Activated CD8-positive, alpha-beta memory T cell treated with anti-CD3 and anti-CD28 coated beads, Interleukin-2, amount 50 U/mL, for 48 hours (primary cell): ENCODE measurements at regions not wholly inside any gene's neighbourhood (a gene's known extent, or its start where the extent isn't known, plus 50 kb on each side); places are given as distances from the start of the nearest gene placed in this dataset.
"Not testable (repeated sequence)": the region's sequence is repeated elsewhere in the genome, so short reads cannot be mapped to it uniquely, and the experiment has no call there.

ENCODE experiments used
- DNase-seq: peaks from one replicate; pipeline ENCODE4 v3.0.0-alpha.2; 2020

GRCh38 chr7:52695973-52696595 lies 339.3 kb upstream of the POM121L12 start:
- no peak for DNase-seq

DNA sequence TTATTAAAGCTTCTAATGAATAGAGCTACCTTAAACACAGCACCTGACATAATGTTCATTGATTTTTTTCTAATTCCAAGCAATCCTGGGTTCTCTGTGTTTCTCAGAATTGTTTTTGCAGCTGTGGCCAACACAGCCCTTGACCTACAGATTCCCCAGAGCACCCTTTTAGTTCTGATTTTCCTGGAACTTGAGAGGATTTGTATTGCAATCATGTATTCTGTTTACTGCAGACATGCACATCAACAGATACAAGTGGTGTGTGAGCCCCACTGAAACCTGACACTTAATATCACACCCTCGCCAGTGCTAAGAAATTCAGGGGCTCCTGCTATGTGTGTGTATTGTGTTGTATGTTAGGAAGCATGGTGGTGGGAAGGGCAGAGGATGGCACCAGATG lies 344.2 kb upstream of the POM121L12 start:
- DNase-seq: no peak

DNA sequence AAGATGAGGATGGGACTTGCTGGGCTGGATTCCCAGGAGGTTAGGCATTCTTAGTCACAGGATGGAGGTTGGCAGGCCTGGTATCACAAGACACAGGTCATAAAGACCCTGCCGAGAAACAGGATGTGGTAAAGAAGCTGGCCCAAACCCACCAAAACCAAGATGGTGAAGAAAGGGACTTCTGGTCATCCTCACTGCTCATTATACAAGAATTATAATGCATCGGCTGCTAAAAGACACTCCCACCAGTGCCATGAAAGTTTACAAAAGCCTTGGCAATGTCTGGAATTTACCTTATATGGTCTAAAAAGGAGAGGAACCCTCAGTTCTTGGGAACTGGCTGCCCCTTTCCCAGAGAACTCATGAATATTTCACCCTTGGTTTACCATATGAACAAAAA lies 345.5 kb upstream of the POM121L12 start:
- no peak for DNase-seq

- no peak for DNase-seq
Measured at GRCh38 chr7:52685333-52685732, 350.1 kb upstream of the POM121L12 start.

GRCh38 chr7:52684388-52684787 lies 351.0 kb upstream of the POM121L12 start:
- no peak for DNase-seq

- no peak for DNase-seq
Measured at GRCh38 chr7:52682993-52683392, 352.4 kb upstream of the POM121L12 start.

- DNase-seq: no peak
Measured at GRCh38 chr7:52670608-52671225, 364.7 kb upstream of the POM121L12 start.

DNA sequence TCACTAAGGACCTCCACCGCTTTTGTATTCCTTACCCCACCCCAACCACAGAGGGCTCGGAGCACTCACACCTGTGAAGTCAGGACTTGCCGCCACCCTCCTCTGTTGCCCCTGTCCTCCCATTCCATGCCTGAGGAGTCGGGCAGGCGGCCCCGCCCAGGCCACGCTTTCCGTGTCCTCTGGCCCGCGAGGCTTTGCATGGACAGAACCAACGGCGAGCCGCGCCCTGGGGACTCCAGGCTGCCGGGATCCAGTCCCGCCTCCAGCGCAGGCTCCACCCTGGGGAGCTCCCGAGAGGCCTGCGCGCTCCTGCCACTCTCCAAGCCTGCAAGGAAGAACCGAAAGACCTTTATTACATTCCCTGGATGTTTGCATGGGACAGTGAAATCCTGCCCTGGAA lies 366.4 kb upstream of the POM121L12 start:
- DNase-seq: no peak

GRCh38 chr7:52668435-52668834 lies 367.0 kb upstream of the POM121L12 start:
- no peak for DNase-seq

GRCh38 chr7:52659178-52659577 lies 376.3 kb upstream of the POM121L12 start:
- no peak for DNase-seq

DNA sequence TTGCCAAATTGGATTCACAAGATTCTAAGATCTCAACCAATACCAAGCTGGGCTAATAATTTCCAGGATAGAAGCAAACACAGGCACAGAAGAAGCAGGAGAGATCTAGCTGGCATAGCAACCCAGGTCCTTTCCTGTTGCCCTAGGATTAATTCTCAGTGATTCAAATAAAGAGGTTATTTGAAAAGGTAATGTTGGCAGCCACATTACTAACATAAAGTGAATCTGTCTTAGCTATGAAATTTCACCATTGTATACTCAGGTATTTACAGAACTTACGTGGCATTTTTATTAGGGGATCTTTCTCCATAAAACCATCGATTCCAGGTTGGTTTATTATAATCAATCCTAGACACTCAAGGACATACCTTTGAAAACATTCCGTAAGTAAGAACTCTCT lies 379.3 kb upstream of the POM121L12 start:
- no peak for DNase-seq

DNA sequence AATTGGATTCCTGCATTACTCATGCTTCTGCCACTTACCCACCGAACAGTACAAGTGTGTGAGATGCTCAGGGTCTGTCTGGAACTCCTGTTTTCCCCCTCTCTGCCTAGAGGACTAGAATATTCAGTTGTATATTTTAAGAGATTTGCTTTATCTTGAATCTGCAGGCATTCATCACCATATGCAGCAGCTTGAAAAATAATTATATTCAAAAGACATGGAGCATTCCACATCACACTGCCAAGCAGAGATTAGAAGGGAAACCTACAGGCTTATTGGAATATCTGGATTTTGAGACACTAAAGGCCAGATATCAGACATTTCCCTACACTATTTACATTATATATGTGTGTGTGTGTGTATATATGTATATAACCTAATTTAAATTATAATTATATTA lies 382.8 kb upstream of the POM121L12 start:
- DNase-seq: no peak

DNA sequence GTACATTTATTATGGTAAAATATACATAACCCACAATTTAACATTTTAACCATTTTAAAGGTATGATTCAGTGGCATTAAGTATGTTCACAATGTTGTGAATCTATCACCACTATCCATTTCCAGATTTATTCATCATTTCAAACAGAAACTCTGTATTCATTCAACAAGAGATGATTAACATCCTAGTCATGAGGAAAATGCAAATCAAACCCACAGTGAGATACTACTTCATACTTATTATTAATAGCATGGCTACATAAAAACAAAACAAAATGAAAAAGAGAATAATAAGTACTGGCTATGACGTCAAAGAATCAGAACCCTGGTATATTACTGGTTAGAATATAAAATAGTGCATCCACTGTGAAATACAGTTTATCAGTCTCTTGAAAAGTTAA lies 386.6 kb upstream of the POM121L12 start:
- DNase-seq: no peak

DNA sequence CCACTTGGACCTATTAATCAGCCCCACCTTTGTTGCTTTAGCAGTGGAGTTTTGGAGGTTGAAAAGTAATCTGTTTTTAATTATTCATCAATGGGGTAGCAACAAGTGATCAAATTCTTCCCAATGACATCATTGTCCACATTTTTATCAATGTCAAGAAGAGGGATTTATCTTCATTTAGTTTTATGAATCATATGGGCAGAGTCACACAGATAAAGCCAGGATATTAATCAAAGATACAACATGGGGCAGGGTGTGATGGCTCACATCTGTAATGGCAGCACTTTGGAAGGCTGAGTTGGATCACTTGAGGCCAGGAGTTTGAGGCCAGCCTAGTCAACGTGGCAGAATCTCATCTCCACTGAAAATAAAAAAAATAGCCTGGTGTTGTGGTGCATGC lies 388.4 kb upstream of the POM121L12 start:
- no peak for DNase-seq

- DNase-seq: no peak
Measured at GRCh38 chr7:52639981-52640380, 395.5 kb upstream of the POM121L12 start.

DNA sequence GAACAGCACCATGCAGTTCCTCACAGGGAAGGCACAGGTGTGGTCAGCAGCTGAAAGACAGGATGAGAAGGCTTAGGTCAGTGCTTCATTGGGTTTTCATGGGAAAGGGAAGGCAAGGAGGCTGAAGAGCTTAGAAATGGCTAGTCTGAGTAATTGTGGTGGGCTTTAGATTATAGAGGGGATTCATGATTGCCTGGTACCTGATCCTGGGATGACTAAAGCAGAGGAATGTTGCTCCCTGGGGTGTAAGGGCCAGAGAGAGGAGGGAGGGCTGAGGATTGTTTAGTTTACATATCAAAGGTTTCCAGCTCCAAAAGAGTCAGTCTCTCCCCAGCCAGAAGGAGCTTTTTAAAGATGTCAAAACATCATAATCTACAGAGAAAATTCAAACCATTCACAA lies 396.3 kb upstream of the POM121L12 start:
- DNase-seq: no peak

- no peak for DNase-seq
Measured at GRCh38 chr7:52635021-52635420, 400.4 kb upstream of the POM121L12 start.

DNA sequence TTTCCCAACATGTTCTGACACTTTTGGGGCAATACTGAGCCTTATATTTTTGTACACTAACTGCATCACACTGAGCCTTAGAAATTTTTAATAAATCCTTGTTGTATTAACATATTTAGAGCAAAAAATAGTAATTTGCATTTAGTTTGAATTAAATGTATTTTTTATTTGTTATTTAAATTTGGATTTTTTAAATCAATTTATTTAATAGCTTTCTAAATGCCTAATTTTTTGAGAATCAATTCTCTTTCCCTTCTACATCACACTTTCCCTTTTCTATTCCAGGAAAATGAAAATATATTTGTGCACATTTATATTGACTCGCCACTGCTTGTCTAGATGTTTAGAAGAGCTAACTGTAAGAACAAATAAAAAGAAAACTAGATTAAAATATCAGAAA lies 414.6 kb upstream of the POM121L12 start:
- DNase-seq: no peak

DNA sequence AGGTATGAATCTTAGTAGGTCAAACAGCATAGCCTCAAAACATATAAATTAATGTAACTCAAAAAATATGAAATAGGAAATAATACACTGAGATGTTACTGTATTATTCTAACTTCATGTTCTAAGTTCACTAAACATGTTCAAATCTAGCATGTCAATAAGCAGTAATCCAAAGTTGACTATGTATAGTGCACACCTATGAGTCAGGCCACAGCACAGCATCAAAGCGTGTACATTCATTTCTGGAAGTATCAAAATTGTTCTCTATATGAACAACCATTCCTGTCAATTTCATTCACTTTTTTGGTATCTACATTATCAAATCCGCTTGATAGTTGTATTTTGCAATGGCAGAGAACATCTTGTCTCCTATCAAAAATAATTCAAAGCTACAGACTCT lies 418.9 kb upstream of the POM121L12 start:
- no peak for DNase-seq

GRCh38 chr7:52615021-52615695 lies 420.3 kb upstream of the POM121L12 start:
- DNase-seq: no peak

- no peak for DNase-seq
Measured at GRCh38 chr7:52609511-52609910, 425.9 kb upstream of the POM121L12 start.

DNA sequence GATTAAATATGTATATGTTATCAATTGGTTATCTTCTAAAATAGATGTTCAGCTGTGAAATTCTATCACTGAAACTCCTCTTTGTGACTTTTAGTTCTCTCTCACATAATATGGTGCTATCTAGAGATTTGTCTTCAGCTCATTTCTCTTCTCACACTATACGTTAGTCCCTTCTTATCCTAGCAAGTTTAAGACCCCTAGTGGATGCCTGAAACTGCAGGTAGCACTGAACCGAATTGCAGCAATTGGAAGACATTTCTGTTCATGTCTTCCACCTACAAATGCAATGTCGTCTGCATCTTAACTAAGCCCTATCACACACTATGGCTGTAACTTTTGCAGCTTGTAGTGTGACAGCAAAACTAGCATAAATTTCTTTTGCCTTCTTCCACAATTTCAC lies 442.7 kb upstream of the POM121L12 start:
- DNase-seq: no peak

DNA sequence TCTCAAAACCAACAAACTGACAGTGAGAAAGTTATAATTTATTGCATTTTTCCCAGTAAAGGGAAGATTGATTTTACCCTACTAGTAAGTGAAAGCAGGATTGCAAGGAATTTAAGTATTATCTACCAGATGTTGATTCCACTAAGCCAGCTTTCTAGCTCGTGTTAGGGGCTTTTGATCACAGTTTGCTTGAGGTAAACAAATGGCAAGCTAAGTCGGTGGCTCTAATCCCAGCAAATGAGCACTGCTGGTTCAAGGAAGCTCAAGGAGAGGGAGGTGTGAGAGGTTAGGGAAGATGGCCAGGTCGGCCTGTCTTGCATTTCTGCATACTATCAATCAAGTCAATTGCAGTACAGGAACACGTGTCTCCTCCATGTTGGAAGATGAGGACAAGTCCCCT lies 448.7 kb upstream of the POM121L12 start:
- DNase-seq: no peak

GRCh38 chr7:52584041-52584440 lies 451.4 kb upstream of the POM121L12 start:
- DNase-seq: no peak

DNA sequence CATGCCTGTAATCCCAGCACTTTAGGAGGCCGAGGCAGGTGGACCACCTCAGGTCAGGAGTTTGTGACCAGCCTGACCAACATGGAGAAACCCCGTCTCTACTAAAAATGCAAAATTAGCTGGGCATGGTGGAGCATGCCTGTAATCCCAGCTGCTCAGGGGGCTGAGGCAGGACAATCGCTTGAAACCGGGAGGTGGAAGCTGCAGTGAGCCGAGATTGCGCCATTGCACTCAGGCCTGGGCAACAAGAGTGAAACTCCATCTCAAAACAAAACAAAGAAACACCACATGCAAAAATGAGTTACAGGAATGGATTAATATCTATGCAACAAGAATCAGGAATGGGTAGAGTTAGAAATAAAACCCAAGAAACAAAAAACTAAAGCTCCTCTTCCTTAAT lies 462.3 kb upstream of the POM121L12 start:
- DNase-seq: not testable (repeated sequence)
